ENCODE measurements at regions not wholly inside any gene's neighbourhood (a gene's known extent, or its start where the extent isn't known, plus 50 kb on each side); places are given as distances from the start of the nearest gene placed in this dataset.

GRCh38 chr2:156170929-156171328 lies 161.6 kb downstream of the NR4A2 start:
- Histone ChIP-seq H3K4ac (ENCODE audit: low read depth, low read length) (no peak overlapping the region), H3K27me3 (ENCODE audit: control insufficient read depth, insufficient read depth, low read length) (no peaks in the 10 kb centered on the region), H2BK5ac (ENCODE audit: low read depth, low read length, poor library complexity, severe bottlenecking) (no peak overlapping the region), H3K9me3 (ENCODE audit: control insufficient read depth, insufficient read depth, low read length) (0 out of 2 replicates have a peak, but pooled peaks cover 2% of the 10 kb centered on the region), H4K8ac (ENCODE audit: low read depth in 2 of 2, low read length in 2 of 2) (no peak overlapping the region), H2BK120ac (ENCODE audit: low read depth, low read length) (no peak overlapping the region), H2BK20ac (ENCODE audit: low read depth, low read length) (no peak overlapping the region), H2AK9ac (replicated peaks; ENCODE audit: low read depth, low read length, poor library complexity) (no peak overlapping the region), H3K14ac (replicated peaks; ENCODE audit: low read depth, low read length) (no peak overlapping the region), H3K23ac (ENCODE audit: low read depth, low read length) (no peak overlapping the region), H3K36me3 (ENCODE audit: control insufficient read depth, insufficient read depth, low read length) (no peaks in the 10 kb centered on the region), H3K27ac (ENCODE audit: insufficient read depth, low read length) (no peak overlapping the region), H3K4me1 (ENCODE audit: control insufficient read depth, insufficient read depth, low read length) (no peaks in the 10 kb centered on the region), H3K4me3 (ENCODE audit: insufficient read depth, low read depth, low read length) (no peak overlapping the region), H4K20me1 (ENCODE audit: insufficient read depth, low read length) (no peaks in the 10 kb centered on the region), H3K9me1 (ENCODE audit: insufficient read depth, low read length) (no peaks in the 10 kb centered on the region), H3K56ac (ENCODE audit: extremely low read depth, insufficient read depth, low read length) (no peak overlapping the region), H2BK15ac (ENCODE audit: low read depth, low read length) (no peak overlapping the region), H3K79me1 (ENCODE audit: low read depth in 1 of 2, low read length in 2 of 2) (no peaks in the 10 kb centered on the region), H3K9ac (ENCODE audit: low read depth, low read length) (no peak overlapping the region), H2AFZ (replicated peaks; ENCODE audit: low read length, poor library complexity) (no peak overlapping the region), H4K91ac (ENCODE audit: insufficient read depth, low read depth, low read length) (no peak overlapping the region), H3K4me2 (ENCODE audit: low read depth, low read length) (no peak overlapping the region), H4K5ac (ENCODE audit: low read depth, low read length) (no peak overlapping the region), H2AK5ac (ENCODE audit: low read depth, low read length) (no peak overlapping the region), H3K18ac (ENCODE audit: low read depth, low read length) (no peak overlapping the region)
- intact Hi-C loops (cut with micrococcal nuclease) (no loop called here), in situ Hi-C loops (cut with MboI; ENCODE audit: low sequenced_read_pairs) (no loop called here), dilution Hi-C loops (cut with HindIII; ENCODE audit: low sequenced_read_pairs, unreplicated experiment) (no loop called here)
- CTCF ChIA-PET = no interaction called here
- TF ChIP-seq CTCF (conservative IDR thresholded peaks at IDR 0.05; ENCODE audit: low read depth, low read length) (no peak), MAFK (IDR thresholded peaks at IDR 0.05; ENCODE audit: low read depth, low read length) (no peak), BHLHE40 (IDR thresholded peaks at IDR 0.05; ENCODE audit: low read depth, low read length) (no peak), RCOR1 (IDR thresholded peaks at IDR 0.05; ENCODE audit: insufficient replicate concordance, low read length) (no peak), RFX5 (IDR thresholded peaks at IDR 0.05; ENCODE audit: low read depth, low read length) (no peak), MAZ (IDR thresholded peaks at IDR 0.05; ENCODE audit: borderline replicate concordance, low read depth, low read length) (no peak), RAD21 (IDR thresholded peaks at IDR 0.05; ENCODE audit: low read length) (no peak), SMC3 (IDR thresholded peaks at IDR 0.05; ENCODE audit: low read depth, low read length) (no peak), CHD1 (IDR thresholded peaks at IDR 0.05; ENCODE audit: low read depth, low read length) (no peak), POLR2A (IDR thresholded peaks at IDR 0.05; ENCODE audit: low read depth, low read length) (no peak)
- TF ChIP-seq, protein P1, sequence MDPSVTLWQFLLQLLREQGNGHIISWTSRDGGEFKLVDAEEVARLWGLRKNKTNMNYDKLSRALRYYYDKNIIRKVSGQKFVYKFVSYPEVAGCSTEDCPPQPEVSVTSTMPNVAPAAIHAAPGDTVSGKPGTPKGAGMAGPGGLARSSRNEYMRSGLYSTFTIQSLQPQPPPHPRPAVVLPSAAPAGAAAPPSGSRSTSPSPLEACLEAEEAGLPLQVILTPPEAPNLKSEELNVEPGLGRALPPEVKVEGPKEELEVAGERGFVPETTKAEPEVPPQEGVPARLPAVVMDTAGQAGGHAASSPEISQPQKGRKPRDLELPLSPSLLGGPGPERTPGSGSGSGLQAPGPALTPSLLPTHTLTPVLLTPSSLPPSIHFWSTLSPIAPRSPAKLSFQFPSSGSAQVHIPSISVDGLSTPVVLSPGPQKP (IDR thresholded peaks at IDR 0.05; ENCODE audit: borderline replicate concordance, low read depth, low read length) = no peak
- DNase-seq = no peak
- POLR2A ChIA-PET (ENCODE audit: unreplicated experiment) = no interaction called here
- BruUV-seq (replicated peaks) = no TSS peak
- WGBS, 2 experiments (ENCODE audit: extremely low coverage in 2 of 2, insufficient read length in 1 of 2) = no CpG with 5 or more reads among the region's 2 CpGs
- ATAC-seq (ENCODE audit: low read depth) = no peak

All from IMR-90 (cell line).